ENCODE measurements at regions not wholly inside any gene's neighbourhood (a gene's known extent, or its start where the extent isn't known, plus 50 kb on each side); places are given as distances from the start of the nearest gene placed in this dataset.

DNA sequence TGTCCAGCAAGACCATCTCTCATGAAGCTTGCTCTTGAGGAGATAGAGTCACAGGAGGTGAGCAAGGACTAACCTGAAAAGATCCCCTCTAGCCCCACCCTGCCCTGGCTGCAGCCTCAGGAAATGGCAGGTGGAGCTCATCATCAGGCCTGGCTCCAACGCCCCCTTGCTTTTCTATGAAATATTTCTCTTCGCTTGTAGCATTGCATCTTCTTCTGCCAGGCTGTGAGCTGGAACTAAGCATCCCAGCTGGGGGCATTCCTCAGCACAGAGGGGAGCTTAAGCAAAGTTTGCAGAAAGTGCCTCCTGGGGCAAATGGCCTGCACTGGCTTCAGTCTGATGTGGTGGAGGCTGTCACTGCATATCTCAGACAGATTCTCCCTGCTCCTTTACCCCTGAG is 90.1 kb upstream of the LGALSL start:
- TF ChIP-seq, protein P1, sequence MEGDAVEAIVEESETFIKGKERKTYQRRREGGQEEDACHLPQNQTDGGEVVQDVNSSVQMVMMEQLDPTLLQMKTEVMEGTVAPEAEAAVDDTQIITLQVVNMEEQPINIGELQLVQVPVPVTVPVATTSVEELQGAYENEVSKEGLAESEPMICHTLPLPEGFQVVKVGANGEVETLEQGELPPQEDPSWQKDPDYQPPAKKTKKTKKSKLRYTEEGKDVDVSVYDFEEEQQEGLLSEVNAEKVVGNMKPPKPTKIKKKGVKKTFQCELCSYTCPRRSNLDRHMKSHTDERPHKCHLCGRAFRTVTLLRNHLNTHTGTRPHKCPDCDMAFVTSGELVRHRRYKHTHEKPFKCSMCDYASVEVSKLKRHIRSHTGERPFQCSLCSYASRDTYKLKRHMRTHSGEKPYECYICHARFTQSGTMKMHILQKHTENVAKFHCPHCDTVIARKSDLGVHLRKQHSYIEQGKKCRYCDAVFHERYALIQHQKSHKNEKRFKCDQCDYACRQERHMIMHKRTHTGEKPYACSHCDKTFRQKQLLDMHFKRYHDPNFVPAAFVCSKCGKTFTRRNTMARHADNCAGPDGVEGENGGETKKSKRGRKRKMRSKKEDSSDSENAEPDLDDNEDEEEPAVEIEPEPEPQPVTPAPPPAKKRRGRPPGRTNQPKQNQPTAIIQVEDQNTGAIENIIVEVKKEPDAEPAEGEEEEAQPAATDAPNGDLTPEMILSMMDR (conservative IDR thresholded peaks at IDR 0.05; ENCODE audit: low read depth in 2 of 2): peak; percentile 33 to 52
- TF ChIP-seq POLR2AphosphoS5 (IDR thresholded peaks at IDR 0.05; ENCODE audit: low read depth) (no peak), EZH2phosphoT487 (IDR thresholded peaks at IDR 0.05; ENCODE audit: unreplicated experiment) (no peak), EZH2 (IDR thresholded peaks at IDR 0.05; ENCODE audit: low read depth, unreplicated experiment) (no peak), JUNB (IDR thresholded peaks at IDR 0.05; ENCODE audit: unreplicated experiment) (no peak), ZNF114 (CRISPR knock-in tag; IDR thresholded peaks at IDR 0.05) (no peak)

Measured in GM23338 (cell line).